NCI-H226 (cell line): ENCODE measurements at regions not wholly inside any gene's neighbourhood (a gene's known extent, or its start where the extent isn't known, plus 50 kb on each side); places are given as distances from the start of the nearest gene placed in this dataset.
A peak's percentile ranks its signal among the peaks of the same experiment; 100 is the strongest.

Source experiments
- DNase-seq: peaks from one replicate; pipeline ENCODE4 v3.0.0-alpha.2; 2015

DNA sequence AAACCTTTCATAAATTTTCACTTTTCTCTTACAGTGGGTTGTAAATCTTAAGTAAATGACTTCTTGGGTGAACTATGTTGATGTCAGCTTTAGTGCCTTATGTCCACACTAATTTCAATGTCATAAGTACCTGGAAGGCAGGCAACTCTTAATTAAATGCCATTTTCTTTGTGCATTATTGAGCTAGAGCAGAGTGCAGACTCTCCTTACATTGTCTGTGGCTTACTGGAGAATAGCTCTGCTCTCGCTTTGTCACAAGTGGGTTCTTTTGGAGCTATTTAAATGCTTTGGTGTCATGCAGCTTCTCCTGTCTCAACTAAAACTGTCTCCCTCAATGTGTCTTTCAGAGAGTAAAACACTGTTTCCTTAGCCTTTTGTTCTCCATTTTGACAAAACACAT, 411.6 kb downstream of the STIM2 start:
- no peak for DNase-seq

DNA sequence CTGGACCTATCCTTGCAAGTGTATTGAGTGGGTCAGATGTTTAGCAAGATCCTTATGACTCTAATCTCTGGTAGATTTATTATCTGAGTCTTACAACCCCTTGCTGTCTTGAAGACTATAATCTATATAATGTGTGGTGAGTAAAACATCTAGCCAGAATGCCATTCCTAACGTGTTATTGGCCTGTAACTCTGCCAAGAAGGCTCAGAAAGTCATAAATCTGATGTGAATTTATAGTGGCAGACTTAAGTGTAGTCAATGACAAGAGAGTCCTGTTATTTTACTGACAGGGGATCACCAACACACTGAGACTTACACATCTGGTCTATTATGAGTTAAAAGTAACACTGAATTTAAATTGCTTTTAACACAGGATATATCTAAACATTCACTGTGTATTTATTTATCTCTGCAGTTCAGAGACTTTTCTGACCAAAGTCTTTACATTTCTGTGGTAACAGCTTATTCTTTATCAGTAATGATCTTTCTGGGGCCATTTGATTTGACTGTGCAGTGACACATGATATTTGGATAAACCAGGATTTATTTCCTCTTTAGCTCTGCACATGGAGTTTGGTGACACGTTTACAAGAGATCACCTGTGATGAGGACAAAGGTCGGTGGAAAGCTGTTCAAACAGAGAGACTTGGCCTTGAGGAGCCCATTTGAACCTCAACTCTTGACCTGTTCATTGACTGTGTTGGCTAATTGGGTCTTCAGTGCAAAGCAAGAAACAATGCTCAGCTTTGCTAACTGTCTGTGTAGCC, 415.8 kb downstream of the STIM2 start:
- no peak for DNase-seq

DNA sequence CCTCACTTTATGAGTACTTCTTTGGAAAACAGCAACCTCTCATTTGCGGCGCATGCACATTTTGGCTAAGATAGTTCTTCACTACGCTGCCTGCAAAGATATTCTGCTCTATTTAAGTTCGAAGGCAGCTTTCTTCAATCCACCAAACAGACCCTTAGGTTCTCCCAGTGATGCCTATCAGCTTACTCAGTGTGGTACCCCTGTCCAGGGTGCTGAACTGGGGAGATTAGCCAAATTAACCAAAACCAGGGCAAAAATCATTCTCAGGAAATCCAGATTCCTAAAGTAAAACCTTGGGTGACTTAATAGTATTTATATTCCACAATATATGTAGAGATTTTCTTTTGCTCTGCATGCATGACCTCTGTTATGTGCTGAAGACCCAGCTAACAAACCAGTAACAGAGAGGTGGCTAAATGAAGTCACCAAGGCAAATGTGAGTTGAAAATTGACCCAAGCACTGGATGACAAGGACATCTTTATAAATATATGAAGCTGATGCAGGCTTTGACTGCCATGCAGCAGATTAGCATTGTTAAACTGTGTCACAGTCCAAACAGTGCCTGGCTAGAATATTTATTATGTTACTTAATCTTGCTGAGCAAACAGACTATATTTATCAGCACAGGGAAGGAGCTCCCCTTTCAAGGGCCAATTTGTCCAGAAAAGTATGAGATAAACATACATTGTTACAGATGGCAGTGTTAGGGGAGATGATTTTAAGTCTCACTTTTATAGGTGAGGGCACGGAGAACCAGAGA, 418.2 kb downstream of the STIM2 start:
- DNase-seq, result no peak

DNA sequence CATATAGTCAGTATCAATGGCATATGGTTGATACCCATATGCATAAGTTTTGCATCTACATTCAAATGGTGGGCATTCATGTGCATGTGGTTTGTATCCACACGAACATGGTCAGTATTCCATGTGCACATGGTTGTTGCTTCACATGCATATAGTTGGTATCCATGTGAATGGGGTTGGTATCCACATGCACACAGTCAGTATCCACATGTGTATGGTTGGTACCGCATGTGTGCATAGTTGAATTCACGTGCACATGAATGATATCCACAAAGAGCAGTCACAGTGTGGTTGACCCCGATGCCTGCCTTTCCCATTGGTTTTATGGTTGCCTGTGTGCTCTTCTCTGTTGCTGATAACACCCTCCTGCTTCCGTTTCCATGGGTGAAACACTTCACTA, 427.9 kb downstream of the STIM2 start:
- no peak for DNase-seq

DNA sequence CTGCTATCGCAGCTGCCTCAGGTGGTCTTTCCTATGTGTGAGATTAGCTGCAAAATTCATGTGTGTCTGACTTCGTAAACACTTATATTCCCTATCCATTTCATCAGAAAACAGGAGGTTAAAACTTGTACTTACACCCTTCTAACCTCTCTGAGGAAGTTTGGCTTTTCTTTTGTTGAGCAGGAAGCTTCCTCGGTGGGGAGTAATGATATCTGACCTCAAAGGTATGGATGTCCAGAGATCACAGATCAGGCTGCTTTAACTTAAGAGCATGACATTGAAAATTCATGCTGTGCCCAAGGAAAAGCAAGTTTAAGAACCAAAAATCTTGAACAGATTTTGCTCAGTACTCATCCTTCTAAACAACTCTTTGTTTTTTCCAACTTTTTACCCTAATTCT, 429.1 kb downstream of the STIM2 start:
- DNase-seq, result no peak

DNA sequence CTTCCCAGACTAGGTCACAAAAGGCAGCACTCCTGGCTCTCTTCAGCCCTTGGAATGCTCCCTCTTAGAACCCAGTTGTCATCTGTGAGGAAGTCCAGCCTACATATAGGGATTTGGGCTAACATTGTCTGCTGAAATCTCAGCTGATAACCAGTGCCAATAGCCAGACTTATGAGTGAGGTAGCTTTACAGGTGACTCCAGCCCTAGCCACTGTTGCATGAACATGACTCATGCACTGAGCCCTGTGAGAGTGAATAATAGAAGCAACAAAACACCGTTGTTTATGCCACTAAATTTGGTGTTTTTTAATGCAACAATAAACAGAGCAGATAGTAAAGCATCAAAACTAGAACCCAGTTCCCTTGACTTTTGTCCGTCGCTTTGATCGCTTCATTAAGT, 433.2 kb downstream of the STIM2 start:
- no peak for DNase-seq

DNA sequence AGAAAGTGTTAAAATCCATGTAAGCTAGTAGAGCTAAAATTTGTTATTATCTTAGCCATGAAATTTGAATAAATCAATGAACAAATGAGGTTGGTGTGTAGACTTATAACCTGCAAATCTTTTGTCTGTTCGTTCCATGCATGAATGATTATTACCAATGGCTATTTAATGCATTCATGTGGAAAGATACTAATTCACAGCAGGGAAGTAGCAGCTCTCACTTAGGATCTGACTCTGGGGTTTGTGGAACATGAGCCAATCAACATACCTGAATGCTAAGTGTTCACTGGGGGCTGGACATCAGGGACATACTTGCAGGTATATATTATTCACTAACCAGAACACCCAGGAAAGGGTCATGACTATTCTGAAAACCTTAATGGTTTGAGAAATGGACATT, 444.1 kb downstream of the STIM2 start:
- DNase-seq, result no peak

DNA sequence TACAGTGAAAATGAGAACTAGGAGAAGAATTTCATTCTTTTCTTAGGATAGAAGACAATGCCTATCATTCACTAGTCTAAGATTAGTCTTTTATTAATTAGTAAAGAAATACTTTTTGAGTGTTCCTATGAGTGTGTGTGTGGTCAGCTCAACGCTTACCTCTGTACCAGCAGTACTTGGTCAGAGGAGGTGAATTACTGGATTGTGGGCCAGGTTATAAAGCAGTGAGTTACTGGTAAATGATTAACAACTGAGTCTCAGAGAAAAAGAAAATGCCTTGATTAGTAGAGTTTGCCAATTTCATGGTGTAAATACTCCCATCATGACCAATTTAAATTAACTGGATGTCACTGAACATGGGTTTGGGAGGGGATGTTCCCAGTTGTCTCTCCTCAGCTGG, 444.6 kb downstream of the STIM2 start:
- DNase-seq, result no peak

DNA sequence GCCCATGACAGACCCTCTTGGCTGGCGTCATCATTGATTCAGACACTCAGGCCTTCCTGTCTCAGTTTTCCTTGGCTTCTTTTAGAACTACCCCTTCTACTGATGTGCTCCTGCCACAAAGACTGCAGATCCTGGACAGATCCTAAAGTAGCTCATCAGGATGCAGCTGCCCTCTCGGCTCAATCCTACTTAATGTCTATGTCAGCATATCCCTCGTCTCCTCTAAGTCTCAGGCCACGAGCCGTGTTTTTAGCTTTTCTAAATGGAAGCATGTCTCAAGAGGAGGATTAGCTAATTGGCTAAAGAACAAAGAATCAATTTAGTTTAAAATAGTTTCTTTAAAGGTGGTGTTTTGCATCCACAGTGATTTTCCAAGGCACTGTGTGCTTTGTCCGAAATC, 447.7 kb downstream of the STIM2 start:
- DNase-seq, result no peak

DNA sequence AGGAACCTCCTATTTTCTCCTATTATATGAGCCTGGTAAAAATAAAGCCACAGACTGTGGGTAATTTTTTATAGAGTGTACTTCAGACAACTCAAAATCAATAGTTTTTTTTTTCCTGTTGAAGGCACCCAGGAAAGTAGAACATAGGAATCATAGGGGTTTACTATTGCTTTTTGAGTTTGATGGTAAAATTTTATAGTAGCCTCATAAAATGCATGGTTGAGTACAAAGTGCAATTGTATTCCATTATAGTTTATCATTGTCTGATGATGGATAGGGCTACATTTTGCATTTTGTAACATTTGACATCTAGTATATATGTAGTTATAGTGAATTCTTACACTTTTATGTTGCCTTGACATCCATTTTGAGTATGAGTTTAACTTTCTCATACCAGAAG, 455.0 kb downstream of the STIM2 start:
- DNase-seq, result no peak

DNA sequence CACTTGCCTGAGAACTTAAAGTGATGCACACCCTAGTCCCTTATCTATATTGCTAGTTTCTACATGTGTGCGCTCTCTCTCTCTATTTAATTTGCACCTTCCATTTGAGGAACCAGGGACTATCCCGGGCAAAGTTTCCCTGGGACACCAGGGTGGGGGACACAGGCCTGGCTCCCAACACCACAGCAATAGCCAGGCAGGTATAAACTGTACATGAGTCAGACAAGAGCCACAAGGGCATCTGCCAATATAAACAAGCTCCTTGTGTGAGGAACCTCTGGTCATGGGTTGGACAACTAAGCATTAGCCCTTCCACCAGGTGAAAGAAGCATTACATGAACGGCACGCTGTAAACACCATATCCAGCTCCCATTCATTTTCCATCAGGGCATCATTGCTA, 455.5 kb downstream of the STIM2 start:
- no peak for DNase-seq

DNA sequence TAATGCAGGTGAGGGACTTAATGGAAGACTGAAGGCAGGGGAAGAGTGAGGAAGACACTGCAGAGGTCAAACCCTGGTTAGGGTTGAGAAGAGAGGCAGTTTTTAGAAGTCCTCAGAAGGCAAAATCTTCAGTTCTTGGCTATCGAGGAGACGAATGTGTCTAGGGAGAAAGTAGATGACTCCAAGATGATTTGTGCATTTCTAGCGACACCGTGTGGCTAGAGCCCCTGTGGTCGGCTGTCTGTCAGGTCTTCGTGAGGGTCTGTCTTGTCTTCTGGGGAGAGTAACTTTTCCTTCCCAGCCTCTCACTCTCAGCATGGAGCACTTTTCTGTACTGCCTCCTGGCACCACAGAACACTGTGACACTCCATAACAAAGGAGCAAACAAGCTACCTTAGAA, 458.1 kb downstream of the STIM2 start:
- DNase-seq, result no peak

DNA sequence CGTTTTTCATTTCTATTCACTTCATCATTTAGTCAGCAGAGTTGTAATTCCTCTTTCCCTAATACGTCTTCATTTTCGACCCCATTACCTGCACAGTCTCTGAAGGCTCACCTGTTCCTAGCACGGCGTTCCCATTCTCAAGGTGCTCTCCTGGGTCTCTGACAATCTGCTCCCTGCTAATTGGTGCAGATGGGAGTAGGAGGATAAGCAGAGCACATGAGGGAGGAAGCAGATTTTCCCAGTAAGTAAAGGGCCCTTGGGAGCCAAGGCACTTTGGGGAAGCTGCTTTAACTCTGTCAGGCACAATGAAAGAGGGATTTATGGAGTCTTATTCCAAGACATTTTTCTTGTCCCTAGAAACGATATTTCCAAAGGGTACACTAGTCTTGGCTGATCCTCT, 466.4 kb downstream of the STIM2 start:
- no peak for DNase-seq

DNA sequence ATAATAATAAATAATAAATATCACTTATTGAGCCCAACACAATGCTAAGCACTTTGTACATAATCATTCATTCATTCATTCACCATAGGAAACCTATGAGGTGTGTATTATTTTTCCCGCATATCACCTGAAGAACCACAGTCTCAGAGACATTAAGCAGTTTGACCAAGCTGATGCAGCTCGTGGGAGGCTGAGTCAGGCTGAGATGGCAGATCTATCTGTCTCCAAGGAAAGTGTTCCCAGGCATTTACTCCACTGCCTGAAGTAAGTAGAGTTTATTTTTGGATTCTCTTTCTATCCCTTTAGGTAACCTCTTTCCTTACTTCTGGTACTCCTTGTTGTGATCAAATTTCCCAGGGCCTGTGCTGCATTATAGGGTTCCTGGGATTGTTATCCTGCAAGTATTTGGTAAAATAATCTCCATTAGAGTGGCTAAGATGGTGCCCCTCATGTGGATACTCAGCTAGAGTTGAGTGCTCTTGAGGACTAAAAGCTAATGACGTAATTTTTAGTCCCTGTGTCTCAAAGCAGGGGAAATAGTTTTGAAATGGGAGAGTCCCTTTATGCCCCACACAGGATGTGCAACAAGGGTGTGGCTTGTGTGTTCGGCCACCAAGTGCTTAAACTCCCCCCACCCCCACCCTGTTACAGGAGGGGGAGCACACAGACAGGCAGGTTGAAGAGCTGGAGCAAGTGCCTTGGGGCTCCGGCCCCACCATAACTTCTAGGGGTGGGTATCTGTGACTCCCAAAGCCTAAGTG, 467.0 kb downstream of the STIM2 start:
- DNase-seq, result no peak

DNA sequence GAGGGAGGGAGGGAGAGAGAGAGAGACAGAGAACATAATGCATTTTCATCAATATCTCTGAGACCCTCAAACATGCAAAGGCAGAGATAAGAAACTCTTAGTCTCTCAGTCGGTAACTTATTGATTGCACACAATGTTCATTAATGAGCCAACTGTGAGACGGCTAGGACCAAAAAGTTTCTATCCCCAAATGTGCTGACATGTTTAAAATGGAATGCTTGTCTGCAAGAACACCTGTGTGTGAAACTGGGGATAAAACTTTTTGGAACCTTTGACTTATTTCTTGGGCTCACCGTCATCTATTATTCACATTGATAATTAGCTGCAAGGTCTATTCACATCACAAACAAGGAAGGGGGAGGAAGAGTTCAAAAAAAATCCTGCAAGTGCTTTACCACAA, 477.9 kb downstream of the STIM2 start:
- DNase-seq, result no peak

DNA sequence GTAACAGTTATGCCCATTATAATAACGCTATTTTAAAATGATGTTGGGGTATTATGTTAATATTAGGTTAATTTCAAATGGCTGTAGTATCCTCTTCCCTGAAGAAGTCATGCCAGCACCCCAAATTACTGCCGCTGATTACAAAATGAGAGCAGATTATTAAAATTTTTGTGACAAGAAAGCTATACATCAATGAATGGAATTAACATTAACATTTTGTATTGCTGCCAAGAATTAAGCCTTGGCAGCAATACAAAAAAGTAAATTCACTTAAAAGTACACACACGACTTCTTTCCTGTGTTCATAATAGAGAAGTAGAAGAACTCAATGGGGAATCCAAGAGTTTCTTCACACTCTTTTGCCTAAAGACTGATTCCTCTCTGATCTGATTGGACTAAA, 482.8 kb downstream of the STIM2 start:
- DNase-seq, result no peak

DNA sequence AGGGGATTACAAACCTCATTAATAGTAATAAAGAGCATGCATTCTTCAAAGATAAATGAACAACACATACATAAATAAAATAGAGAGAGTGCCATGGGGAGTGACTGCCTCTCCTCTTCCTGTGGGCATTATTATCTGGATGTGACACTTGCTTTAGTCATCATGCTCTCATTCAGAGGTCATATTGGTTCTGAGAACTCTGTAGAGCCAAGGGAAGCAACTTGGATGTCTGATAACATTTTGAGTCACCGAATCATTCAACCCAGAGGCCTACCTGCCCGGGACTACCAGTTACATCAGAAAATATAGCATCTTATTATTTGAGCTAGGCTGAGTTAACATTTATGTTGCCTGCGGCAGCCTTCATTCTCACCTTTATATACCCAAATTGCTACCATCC, 489.5 kb downstream of the STIM2 start:
- peak; percentile 74 for DNase-seq

DNA sequence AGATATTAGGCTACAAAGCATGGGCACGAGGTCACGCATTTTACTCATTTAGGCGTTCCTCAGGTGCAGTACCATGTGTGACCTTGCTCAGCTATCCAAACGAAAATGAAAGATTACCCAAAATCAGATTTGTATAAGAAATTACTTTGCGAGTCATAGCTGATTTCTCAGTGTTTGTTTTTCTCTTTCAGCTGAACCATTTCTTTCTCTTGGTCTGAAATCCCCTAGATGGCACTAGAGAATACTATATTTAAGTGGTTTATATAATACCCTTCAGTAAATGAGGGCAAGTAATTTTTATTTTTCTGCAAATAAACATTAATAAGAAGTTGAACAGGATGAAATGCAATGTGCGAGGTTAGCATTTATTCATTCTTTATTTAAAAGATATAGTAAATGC, 496.6 kb downstream of the STIM2 start:
- peak; percentile 6 for DNase-seq

DNA sequence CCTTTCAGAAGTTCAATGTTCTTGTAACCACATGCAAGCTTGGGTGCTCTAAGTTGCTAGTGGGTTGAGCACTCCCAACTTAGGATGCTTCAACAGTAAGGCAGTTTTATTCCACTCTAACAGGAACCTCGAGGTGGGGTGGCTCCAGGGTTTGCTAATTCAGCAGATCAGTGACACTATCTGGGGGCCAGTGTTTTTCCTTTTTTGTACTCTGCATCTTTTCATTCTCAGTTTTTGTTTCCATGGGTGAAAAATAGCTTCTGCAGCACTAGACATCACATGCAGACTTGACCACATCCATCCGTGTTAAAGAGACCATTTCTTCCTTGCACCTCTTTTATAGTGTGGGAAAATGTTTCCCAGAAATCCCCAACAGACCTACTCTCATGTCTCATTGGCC, 497.6 kb downstream of the STIM2 start:
- no peak for DNase-seq

DNA sequence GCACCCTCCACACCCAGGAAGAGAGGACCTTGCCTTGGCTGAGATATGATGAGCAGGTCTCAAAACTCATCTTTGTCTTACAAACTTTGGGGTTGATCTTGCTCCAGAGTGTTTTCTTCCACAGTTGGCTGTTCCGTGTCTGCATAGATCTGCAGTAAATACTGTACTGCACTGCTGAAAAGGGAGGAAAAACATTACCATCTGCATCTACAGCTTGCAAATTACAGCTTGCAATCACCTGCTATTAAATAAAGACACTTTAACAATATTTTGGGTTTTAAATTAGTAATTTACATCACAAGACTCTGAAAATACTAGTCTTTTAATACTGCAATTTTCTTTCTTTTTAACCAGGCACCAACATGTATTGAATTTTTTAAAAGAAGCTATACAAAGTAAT, 499.5 kb downstream of the STIM2 start:
- DNase-seq, result no peak

DNA sequence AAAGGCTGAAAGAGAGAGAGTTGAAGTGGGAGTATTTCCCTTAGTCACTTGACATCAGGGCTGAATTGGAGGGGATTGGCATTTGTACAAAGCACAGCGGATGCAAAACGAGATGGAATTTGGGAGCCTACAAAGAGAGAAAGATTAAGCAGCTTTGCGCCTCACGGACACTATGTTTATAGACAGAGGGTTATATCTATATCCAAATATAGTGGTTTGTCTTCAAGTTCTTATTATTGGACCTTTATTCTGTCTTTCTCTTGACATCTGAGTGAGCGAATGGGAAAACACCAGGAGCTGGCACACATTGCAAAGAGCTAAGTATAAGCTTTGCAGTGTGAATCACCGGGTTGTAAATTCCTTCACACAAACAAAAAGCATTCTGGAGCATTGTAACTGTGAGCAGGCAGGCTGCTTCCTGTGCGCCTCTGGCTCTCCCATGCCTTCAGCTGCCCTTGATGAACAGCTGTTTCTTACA, 500.2 kb downstream of the STIM2 start:
- DNase-seq, result peak; percentile 71

DNA sequence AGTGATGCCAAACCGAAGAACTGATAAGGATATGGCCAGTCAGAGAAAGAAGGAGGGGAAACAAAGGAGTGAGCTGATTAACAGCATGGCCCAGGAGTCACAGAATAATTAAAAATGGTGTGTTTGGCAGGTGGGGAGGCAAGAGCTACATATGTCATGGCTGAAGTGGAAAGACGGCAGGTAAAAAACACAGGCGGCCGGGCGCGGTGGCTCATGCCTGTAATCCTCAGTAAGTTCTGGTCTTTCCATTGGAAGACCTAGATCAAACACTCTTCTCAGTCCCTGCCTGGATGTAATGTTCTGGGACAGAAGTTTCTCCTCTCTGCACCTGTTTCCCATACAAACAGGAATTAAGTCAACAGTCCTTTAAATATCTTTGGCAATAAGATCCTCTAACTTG, 503.9 kb downstream of the STIM2 start:
- DNase-seq, result no peak

DNA sequence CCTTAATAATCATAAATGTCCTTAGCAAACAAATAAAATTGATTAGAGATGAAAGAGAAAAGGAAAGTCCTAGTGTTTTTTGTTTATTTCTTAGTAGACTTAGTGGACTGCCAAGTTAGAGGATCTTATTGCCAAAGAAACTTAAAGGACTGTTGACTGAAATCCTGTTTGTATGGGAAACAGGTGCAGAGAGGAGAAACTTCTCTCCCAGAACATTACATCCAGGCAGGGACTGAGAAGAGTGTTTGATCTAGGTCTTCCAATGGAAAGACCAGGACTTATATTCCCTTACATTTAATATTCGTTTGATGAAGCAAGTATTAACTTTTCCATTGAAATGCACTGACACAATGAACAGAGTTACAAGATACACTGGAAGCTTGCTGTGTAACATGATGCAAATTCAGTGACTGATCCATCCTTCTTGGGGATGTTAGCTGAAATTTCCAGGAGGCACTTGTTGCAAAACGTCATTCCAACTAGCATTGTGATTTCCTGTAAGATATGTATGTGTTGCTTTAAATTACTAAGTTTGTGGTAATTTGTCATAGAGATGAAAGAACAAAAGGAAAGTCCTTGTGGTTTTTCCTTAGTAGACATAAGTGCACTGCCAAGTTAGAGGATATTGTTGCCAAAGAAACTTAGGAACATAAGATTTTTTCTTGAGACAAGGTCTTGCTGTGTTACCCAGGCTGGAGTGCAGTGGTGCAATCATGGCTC, 505.6 kb downstream of the STIM2 start:
- DNase-seq, result peak; percentile 76
